Colonic mucosa (tissue), 4 donors: ENCODE measurements at regions not wholly inside any gene's neighbourhood (a gene's known extent, or its start where the extent isn't known, plus 50 kb on each side); places are given as distances from the start of the nearest gene placed in this dataset.

Source experiments
- DNase-seq: peaks from one replicate; pipeline ENCODE4 v3.0.0-alpha.2; 2020
- H3K27ac ChIP-seq: fragments of 200-600 bp; one replicate; pipeline ENCODE4 v1.8.0; 2021
- H3K27me3 ChIP-seq: fragments of 200-600 bp; one replicate; pipeline ENCODE4 v1.8.0; 2021
- H3K36me3 ChIP-seq: fragments of 200-600 bp; one replicate; pipeline ENCODE4 v1.8.0; 2021
- H3K4me1 ChIP-seq: fragments of 200-600 bp; one replicate; pipeline ENCODE4 v1.8.0; 2021; ENCODE audit warnings: mild to moderate bottlenecking
- H3K4me3 ChIP-seq: fragments of 200-600 bp; one replicate; pipeline ENCODE4 v1.8.0; 2021
- H3K9ac ChIP-seq, 2 donors: one replicate each; pipeline ENCODE4 v1.7.0; 2013; ENCODE audit warnings: control low read depth in 2 of 2, low read depth in 2 of 2, low read length in 2 of 2
- H3K9me3 ChIP-seq: fragments of 200-600 bp; one replicate; pipeline ENCODE4 v1.8.0; 2021
- intact Hi-C: fragments of 100-400 bp; cut with DNase I; formaldehyde crosslinking; loops from one replicate; pipeline ENCODE4 v1.14.1; 2022
- TF ChIP-seq, protein P1 (sequence below): fragments of 200-600 bp; IDR thresholded peaks from one replicate; pipeline ENCODE4 v1.8.0; 2022; ENCODE audit warnings: antibody characterized with exemption, mild to moderate bottlenecking
- donor health status: healthy.
- donor health status: DM: no; HTN: no; CAD: no.
- donor health status: DM: no; HTN: no; CAD: no.

DNA sequence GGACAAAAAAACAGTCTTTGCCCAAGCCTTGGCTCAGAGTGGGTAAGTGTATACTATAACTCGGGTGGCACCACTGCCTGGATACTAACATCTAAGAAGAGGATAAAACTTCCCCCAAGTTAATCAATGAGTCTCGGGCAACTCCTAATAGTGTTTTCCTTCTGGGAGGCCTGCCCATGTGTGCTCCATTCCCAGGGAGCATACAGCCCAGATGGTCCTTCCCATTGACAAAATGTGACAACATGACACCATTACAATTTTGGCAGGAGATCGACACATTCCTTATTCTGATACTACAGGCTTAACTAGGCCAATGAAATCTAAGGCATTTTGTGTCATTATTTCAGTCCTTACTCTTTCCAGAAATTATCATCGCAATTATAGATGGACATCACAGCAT lies 52.7 kb upstream of the CRIM1 start:
- Histone ChIP-seq H3K4me3 (no peak overlapping the region), H3K36me3 (no peaks in the 10 kb centered on the region), H3K27ac (no peak overlapping the region), H3K9me3 (no peaks in the 10 kb centered on the region), H3K9ac (no peak overlapping the region), H3K4me1 (no peaks in the 10 kb centered on the region), H3K27me3 (no peaks in the 10 kb centered on the region)
- TF ChIP-seq, protein P1, sequence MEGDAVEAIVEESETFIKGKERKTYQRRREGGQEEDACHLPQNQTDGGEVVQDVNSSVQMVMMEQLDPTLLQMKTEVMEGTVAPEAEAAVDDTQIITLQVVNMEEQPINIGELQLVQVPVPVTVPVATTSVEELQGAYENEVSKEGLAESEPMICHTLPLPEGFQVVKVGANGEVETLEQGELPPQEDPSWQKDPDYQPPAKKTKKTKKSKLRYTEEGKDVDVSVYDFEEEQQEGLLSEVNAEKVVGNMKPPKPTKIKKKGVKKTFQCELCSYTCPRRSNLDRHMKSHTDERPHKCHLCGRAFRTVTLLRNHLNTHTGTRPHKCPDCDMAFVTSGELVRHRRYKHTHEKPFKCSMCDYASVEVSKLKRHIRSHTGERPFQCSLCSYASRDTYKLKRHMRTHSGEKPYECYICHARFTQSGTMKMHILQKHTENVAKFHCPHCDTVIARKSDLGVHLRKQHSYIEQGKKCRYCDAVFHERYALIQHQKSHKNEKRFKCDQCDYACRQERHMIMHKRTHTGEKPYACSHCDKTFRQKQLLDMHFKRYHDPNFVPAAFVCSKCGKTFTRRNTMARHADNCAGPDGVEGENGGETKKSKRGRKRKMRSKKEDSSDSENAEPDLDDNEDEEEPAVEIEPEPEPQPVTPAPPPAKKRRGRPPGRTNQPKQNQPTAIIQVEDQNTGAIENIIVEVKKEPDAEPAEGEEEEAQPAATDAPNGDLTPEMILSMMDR: no peak
- intact Hi-C loops: no loop called here
- no peak for DNase-seq

DNA sequence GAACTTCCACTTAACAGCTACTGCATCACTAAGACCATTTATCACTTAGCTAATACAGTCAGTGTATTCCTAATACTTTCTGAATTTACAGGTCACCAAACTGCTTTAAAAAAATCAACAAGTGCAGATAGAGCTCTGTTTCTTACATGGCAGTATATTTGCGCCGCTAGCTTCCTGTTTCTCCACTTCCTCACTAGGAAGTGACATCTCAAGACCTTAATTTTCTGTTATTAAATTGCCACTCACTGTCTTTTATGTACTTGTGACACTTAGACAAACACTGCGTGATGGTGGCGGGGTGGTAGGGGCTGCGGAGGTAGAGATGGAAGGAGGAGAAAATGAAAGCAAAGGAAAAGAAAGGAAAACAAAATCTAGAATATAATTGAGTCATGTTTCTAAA lies 53.7 kb upstream of the CRIM1 start:
- no peaks in the 10 kb centered on the region for H3K9me3 ChIP-seq
- no peak overlapping the region for H3K9ac ChIP-seq
- TF ChIP-seq, protein P1: no peak
- intact Hi-C loops: no loop called here
- no peak for DNase-seq
- no peak overlapping the region for H3K4me3 ChIP-seq
- no peak overlapping the region for H3K27ac ChIP-seq
- H3K27me3 ChIP-seq: no peaks in the 10 kb centered on the region
- no peaks in the 10 kb centered on the region for H3K4me1 ChIP-seq
- no peaks in the 10 kb centered on the region for H3K36me3 ChIP-seq

DNA sequence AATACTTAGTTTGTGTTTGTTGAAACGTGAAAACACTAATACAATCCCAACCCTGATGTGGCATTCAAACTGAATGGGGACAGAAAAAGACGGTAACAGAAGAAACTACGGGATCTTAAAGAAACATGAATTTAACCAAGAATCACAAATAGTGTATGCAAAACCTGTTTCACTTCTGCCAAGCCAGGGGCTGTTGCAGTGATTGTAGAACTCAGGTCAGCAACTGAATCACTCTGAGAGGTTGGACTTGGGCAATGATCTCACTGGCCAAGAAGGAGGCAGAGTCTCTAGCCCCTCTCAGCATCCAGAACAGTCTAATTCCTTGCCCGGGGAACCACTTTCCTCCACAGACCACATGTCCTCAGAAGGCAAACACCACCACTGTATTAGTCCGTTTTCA lies 54.9 kb upstream of the CRIM1 start:
- H3K27ac ChIP-seq: no peak overlapping the region
- TF ChIP-seq, protein P1: no peak
- H3K4me1 ChIP-seq: no peaks in the 10 kb centered on the region
- H3K27me3 ChIP-seq: no peaks in the 10 kb centered on the region
- intact Hi-C loops: no loop called here
- H3K4me3 ChIP-seq: no peak overlapping the region
- no peak overlapping the region for H3K9ac ChIP-seq
- H3K36me3 ChIP-seq: no peaks in the 10 kb centered on the region
- DNase-seq: no peak
- no peaks in the 10 kb centered on the region for H3K9me3 ChIP-seq

DNA sequence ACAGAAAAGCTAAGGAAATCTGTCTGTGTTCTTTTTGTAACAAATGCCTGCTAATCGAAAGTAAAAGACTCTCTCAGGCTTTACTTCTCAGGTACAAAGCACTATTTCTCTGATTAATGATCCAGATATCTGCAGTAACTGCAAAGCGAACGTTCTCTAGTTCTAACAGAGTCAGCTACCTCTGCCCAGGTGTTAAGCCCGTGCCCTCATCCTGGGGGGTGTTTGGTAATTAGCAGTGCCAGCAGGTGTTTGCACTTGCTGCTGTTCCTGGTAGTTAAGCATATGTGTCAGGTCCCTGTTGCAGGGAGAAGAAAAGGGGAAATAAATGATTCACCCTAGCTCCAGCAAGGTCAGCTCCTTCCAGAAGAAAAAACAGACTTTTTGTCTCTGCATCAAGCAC lies 58.8 kb upstream of the CRIM1 start:
- Histone ChIP-seq H3K4me3 (no peak overlapping the region), H3K36me3 (no peaks in the 10 kb centered on the region), H3K9me3 (no peaks in the 10 kb centered on the region), H3K9ac (no peak overlapping the region), H3K27ac (no peak overlapping the region), H3K27me3 (no peaks in the 10 kb centered on the region), H3K4me1 (no peaks in the 10 kb centered on the region)
- intact Hi-C loops: no loop called here
- TF ChIP-seq, protein P1: no peak
- DNase-seq: no peak

DNA sequence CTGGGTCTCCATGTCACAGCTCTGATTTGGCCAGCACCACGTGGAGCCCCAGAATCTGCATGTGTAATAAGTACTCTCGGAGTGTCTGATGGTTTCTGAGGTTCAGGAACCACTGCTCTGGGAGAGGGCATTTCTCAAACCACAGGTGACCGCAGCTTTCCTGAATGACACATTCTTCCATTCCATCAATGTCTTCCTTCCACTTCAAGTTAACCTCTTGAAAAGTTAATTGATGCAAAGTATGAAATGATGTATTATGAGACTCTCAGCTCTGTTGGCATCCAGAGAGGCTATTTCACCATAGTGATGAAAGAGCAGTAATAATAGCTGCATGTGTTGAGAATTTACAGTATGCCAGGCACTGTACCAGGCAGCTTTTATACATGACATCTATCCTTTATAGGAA lies 61.3 kb upstream of the CRIM1 start:
- H3K9me3 ChIP-seq: no peaks in the 10 kb centered on the region
- no peak for DNase-seq

More for the DNA sequence above, 61.3 kb upstream of the CRIM1 start:
- intact Hi-C loops: no loop called here
- Histone ChIP-seq H3K27me3 (no peaks in the 10 kb centered on the region), H3K27ac (no peak overlapping the region), H3K4me3 (no peak overlapping the region), H3K9ac (no peak overlapping the region), H3K36me3 (no peaks in the 10 kb centered on the region), H3K4me1 (no peaks in the 10 kb centered on the region)
- TF ChIP-seq, protein P1: no peak
